HL-60/S4 (cell line): ENCODE measurements at regions not wholly inside any gene's neighbourhood (a gene's known extent, or its start where the extent isn't known, plus 50 kb on each side); places are given as distances from the start of the nearest gene placed in this dataset.

ENCODE experiments used
- in situ Hi-C: fragments of 300-500 bp; cut with MboI; formaldehyde crosslinking; loops from 2 replicates; pipeline ENCODE4 v1.14.3; 2022; ENCODE audit warnings: low sequenced_read_pairs

DNA sequence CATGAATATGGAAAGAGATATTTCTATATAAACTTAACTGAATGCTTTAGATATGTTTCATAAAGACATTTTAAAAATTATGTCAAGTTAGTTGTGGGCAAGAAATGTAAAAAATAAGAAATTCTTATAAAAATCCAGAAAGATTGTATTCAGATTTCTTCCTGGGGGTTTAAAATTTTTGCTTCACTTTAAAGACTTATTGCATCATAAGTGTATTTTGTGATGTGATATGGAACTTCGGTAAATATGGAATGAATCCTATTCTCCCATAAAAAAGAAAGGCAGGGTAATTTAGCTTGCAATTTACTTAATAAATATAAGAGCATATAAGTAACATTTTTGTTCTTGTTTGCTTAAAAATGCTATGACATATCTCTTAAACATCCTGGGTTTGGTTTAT, 104.8 kb upstream of the CWC22 start:
- in situ Hi-C loops = loop anchor here (25.0 kb wide), 1 partner anchor 950 kb away; no protein-coding TSS in a partner anchor

DNA sequence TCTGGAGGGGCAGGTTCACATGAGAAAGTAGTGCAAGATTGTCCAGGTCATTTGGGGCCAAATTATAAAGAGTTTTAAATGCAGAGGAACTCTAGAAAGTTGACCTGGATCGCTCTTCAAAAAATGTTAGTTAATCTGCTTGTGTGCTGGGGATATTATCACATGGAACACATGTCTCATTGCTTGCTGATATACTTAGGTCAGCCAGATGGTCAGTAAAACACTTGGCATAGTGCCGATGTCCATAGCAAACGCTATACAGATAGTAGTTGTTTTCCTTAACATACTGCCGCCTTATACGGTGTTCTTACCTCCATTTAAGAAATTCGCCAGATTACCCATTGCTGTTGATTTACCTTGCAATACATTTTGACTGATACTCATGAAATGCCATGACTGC, 103.4 kb upstream of the CWC22 start:
- in situ Hi-C loops = loop anchor here (25.0 kb wide), 1 partner anchor 952 kb away; no protein-coding TSS in a partner anchor

DNA sequence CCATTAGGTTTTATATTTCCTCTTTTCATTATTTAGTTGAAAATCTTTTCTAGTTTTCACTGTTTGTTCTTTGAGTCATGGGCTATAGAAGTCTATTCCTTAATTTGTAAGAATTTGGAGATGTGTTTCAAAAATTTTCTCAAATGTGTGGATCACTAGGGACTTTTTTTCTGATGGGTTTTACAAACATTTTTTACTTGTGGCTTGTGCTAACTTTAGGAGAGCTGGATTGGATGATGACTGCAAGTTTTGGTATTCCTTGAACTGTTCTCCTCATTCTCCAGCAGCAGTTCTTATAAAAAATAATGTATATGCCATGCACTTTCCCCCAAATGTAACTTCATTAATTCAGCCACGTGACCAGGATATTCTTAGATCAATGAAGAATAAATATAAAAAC, 94.7 kb upstream of the CWC22 start:
- in situ Hi-C loops = loop anchor here (25.0 kb wide), 1 partner anchor 960 kb away; no protein-coding TSS in a partner anchor

DNA sequence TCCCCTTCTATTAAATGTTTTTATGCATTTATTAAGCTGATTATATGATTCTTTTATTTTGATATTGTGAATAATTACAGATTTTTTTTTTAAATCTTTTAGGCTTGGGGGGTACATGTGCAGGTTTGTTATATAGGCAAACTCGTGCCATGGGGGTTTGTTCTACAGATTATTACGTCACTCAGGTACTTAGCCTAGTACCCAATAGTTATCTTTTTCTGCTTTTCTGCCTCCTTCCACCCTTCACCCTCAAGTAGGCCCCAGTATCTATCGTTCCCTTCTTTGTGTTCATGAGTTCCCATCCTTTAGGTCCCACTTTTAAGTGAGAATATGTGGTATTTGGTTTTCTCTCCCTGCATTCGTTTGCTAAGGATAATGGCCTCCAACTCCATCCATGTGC, 92.2 kb upstream of the CWC22 start:
- in situ Hi-C loops = no loop called here

DNA sequence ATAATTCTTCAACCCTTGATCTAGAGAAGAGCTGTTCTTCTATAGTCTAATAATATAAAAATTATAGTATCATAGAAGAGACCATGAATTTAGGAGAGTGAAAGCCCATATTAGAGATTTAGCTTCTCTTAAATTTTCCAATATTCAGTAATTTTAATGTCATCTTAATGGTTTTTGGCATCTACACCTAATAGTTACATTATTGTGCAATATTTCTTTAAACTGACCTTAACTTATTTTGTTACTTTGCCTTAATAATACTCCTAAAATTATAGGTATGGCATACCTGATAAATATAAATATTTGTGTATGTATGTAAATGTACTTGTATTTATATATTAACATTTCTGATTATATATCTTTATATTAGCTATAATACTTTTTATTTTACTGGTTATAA, 78.0 kb upstream of the CWC22 start:
- in situ Hi-C loops = no loop called here

DNA sequence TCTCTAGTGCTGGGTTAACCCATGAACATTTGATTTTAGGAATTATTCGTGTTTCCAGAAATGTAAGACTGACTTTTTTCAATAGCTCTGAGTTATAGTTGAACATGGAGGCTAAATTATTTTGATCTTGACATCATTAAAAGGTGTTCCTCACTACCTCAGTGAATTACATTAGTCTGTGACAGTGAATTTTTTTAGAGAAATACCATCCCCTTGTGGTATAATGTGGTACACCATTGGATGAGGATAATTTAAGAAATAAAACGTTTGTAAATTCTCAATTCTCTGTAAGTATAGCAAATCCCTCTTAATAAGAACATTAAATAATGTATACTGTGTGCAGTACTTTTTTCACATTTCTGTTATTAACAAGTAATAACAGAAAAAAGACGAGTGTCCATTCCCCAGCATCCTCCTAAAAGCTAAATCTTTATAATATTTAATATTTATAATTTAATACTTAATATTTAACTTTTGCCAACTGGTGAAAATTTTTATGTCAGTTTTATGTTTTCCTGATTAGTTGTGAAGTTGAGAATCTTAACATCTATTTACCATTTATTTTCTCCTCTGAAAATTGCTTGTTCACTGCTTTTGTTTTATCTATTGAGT, 70.3 kb upstream of the CWC22 start:
- in situ Hi-C loops = no loop called here

DNA sequence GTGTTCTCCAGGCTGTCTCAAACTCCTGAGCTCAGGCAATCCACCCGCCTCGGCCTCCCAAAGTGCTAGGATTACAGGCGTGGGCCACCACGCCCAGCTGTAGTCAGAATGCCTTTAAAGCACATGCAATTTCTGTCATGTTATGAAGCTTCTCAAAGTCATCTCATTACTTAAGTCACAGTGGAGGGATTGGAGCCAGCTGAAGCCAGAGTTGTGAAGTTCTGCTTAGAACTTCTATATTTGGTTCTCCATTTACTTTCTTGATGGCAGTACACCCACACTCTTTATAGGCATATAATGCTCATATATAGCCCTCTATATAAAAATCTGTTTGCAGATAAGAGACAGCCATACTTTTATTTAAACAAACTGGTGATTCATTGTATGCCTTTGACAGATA, 68.8 kb upstream of the CWC22 start:
- in situ Hi-C loops = no loop called here

DNA sequence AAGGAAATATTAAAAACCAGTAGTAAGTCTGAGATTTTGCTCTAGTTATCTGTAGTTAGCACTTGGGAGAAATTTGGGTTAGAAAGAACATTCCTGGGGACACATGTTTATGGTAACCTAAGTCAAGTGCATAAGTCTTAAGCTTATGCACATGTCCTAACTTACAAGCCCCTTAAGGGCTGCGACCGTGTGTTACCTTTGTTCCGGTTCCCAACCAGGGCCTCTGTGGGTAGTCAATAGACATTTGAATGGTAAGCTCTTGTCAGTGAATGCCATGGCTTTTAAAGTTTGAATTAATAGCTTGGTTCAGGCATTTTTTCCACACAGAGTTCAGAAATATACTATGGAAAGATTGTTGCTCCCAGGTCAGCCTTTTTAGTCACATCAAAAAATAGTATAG, 64.7 kb upstream of the CWC22 start:
- in situ Hi-C loops = no loop called here

DNA sequence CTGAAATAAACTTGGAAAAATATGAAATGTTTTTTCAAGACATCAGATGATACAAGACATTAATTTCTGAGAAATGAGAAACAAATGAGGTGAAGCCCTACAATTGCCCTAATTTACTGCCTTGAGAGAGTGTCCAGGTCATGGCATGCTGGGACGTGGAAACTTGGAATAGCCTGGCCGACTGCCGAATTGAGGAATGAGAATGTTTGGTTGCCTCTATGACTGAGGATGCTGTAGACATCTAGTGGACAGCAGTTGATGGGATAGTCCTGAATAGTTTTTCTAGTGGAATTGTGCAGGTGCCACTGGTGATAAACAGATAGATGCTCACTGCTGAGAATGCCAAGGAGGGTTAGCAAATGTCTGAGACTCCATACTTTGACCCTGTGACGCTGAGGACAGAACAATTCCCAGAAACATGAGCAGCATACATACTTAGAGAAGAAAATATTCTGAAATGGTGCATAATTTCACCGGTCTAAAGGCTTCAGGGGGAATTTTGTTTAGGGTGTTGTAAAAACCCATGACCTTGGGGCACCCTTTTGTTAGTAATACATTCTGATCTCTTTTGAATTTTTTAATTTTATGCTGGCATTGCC, 56.5 kb upstream of the CWC22 start:
- in situ Hi-C loops = no loop called here

DNA sequence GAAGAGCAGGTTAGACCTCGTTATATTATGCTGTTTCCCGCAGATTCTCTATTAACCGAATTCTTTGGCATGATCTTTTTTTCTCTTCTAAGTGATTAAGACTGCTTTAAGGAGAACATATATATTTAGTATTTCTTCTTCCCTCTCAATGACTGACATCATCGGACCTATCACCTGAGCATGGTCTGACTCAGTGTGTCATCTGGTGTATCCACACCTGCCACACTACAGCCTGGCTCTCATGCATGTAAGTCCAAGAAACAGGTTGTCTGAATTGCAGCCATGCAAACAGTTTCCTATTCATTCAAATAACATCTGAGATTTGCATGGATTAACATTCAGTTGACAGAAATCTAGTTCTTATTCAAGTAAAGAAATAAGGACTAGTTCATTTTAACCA, 55.1 kb upstream of the CWC22 start:
- in situ Hi-C loops = no loop called here

DNA sequence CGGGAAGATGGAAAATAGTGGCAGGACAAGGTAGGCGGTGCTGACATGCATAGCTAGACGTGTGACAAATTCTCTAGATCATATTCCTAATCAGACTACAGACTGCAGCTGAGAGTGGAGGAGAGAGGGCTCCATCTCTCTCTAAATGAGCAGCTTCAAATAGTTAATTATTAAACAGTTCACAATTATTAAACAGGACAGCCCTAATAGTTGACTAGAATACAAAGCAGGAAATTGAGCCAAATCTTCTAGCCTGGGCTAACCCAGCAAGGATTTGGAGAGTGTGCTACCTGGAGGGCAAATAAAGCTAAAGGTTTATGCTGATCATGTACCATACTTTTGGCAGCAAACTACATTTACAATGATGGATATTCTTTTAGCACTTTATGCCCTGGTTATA, 54.4 kb upstream of the CWC22 start:
- in situ Hi-C loops = no loop called here

DNA sequence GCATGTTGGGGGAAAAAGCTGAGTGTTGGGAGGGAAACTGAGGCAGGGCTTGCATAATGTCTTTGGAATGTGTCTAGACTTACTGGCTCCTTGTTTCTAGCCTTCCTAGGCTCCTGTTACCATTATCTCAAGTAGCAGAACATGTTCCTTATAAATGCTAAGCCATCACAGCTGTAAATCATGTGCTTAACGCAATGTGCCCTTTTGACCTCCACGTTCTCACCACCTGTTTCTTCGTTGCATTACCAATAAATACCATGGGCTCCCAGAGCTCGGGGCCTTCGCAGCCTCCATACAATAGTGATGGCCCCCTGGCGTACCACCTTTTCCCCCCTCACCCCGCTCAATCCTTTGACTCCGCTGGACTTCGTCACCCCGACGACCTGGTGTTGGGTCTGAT, 54.0 kb upstream of the CWC22 start:
- in situ Hi-C loops = no loop called here

DNA sequence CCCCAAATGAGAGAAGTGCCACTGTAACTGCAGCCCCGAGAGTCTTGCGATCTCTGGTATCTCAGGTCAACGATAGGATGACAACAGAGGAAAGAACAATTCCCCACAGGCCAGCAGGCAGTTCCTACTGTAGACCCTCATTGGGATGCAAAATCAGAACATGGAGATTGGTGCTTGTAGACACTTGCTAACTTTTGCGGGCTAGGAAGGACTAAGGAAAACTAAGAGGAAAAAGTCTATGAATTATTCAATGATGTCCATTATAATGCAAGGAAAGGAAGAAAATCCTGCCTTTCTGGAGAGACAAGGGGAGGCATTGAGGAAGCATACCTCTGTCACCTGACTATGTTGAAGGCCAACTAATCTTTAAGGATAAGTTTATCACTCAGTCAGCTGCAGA, 51.9 kb upstream of the CWC22 start:
- in situ Hi-C loops = no loop called here

DNA sequence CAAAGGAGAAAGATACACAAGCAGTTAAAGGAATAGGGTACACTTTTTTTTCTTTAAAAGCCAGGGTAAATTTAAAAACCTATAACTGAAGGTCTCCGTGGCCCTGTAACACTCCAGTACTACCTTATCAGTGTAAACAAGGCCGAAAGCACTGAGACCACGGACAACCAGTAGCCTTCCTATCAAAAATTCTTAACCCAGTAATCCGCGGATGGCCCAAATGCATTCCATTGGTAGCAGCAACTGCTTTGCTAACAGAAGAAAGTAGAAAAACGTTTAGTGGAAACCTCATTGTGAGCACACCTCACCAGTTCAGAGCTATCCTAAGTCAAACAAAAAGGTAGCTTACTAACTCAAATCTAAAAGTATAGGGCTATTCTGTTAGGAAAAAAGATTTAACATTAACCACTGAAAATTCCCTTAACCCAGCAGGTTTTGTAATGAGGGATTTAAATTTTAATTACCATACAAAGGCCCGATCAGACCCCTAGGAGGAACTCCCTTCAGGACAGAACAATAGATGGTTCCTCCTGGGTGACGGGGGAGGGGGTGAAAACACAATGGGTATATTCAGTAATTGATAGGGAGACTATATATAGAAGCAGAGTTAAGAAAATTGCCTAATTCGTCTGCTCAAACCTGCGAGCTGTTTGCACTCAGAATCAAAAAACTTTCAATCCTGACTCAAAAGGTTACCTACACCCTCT, 50.8 kb upstream of the CWC22 start:
- in situ Hi-C loops = no loop called here
